Endothelial cell of umbilical vein (primary cell): ENCODE measurements at regions not wholly inside any gene's neighbourhood (a gene's known extent, or its start where the extent isn't known, plus 50 kb on each side); places are given as distances from the start of the nearest gene placed in this dataset.

Source experiments
- BruUV-seq: library from RNA; stranded (reverse); fragments of 400-500 nt; replicated peaks from 2 replicates; lab custom pipeline; 2021; lab: Mats Ljungman, UMichigan
- CTCF ChIA-PET: fragments of 300-600, 350-600 bp; sonication (Branson Sonifier 250); formaldehyde crosslinking; loops from one replicate; lab custom pipeline; 2021; ENCODE audit warnings: antibody characterized with exemption, inconsistent platforms; lab: Charles Lee
- POLR2A ChIA-PET: fragments of 300-600, 350-600 bp; sonication (Branson Sonifier 250); formaldehyde crosslinking; loops from one replicate; lab custom pipeline; 2021; ENCODE audit warnings: antibody characterized with exemption, inconsistent platforms; lab: Charles Lee
- DNase-seq: peaks from one replicate; pipeline ENCODE4 v3.0.0-alpha.2; 2011; ENCODE audit warnings: low read depth, low spot score
- FAIRE-seq: peaks from 2 replicates; lab custom pipeline; 2011; peaks lifted over from hg19 to GRCh38; lab: Jason Lieb, UNC
- H2AFZ ChIP-seq: 2 replicates; pipeline ENCODE4 v1.6.0; 2012; ENCODE audit warnings: low read depth, low read length, control low read depth, inconsistent platforms
- H3K27ac ChIP-seq: 2 replicates; pipeline ENCODE4 v1.5.1; 2011; ENCODE audit warnings: low read depth, mild to moderate bottlenecking, control low read depth, low read length, moderate library complexity; ENCODE audit not compliant: insufficient read depth
- H3K27me3 ChIP-seq, 2 experiments: 2 replicates each; pipeline versions ENCODE4 v1.6.0 to v1.6.1; 2011; ENCODE audit warnings: low read length in 2 of 2, mixed read lengths in 1 of 2; ENCODE audit not compliant: control insufficient read depth in 2 of 2, insufficient read depth in 2 of 2
- H3K36me3 ChIP-seq, 2 experiments: 2 replicates in 1 of 2; 3 replicates in 1 of 2; pipeline ENCODE4 v1.5.1; 2011; ENCODE audit warnings: low read length in 2 of 2, mild to moderate bottlenecking in 1 of 2, moderate library complexity in 1 of 2; ENCODE audit not compliant: control insufficient read depth in 2 of 2, insufficient read depth in 2 of 2; ENCODE audit errors: extremely low read depth in 1 of 2
- H3K4me1 ChIP-seq: 3 replicates; pipeline ENCODE4 v1.5.1; 2011; ENCODE audit warnings: mild to moderate bottlenecking, low read length; ENCODE audit not compliant: control insufficient read depth, insufficient read depth; ENCODE audit errors: extremely low read depth
- H3K4me2 ChIP-seq: 2 replicates; pipeline ENCODE4 v1.6.1; 2011; ENCODE audit warnings: low read length, control low read depth, mixed read lengths; ENCODE audit not compliant: insufficient read depth
- H3K4me3 ChIP-seq, 3 experiments: fragments of 200-600 bp in 1 of 3; sonication (generic), shearing (Covaris generic) in 1 of 3; replicated peaks in 1 of 3; 2 replicates each; pipeline ENCODE4 v1.5.1; 2011 to 2016; ENCODE audit warnings: control low read depth in 3 of 3, low read length in 3 of 3, mild to moderate bottlenecking in 2 of 3, inconsistent platforms in 1 of 3, low read depth in 1 of 3, moderate library complexity in 1 of 3; ENCODE audit not compliant: insufficient read depth in 1 of 3
- H3K79me2 ChIP-seq: 2 replicates; pipeline ENCODE4 v1.6.0; 2012; ENCODE audit warnings: low read length, inconsistent platforms; ENCODE audit not compliant: control insufficient read depth, insufficient read depth
- H3K9ac ChIP-seq: replicated peaks from 2 replicates; pipeline ENCODE3; 2011; ENCODE audit warnings: low read length, control low read depth; ENCODE audit not compliant: insufficient read depth; ENCODE audit errors: extremely low read depth
- H3K9me1 ChIP-seq: replicated peaks from 3 replicates; pipeline ENCODE4 v1.6.0; 2011; ENCODE audit warnings: mild to moderate bottlenecking, low read length; ENCODE audit not compliant: control insufficient read depth, insufficient read depth; ENCODE audit errors: extremely low read depth
- H3K9me3 ChIP-seq: replicated peaks from 2 replicates; pipeline ENCODE4 v1.5.1; 2012; ENCODE audit warnings: low read length, inconsistent platforms; ENCODE audit not compliant: control insufficient read depth, insufficient read depth
- H4K20me1 ChIP-seq: replicated peaks from 2 replicates; pipeline ENCODE3; 2011; ENCODE audit warnings: mild to moderate bottlenecking, low read length; ENCODE audit not compliant: control insufficient read depth, insufficient read depth; ENCODE audit errors: extremely low read depth
- CTCF ChIP-seq, 2 donors: IDR thresholded peaks; 1 replicate in 1 of 2; 2 replicates in 1 of 2; pipeline ENCODE4 v1.5.1; 2011; ENCODE audit warnings: low read length in 2 of 2, mild to moderate bottlenecking in 2 of 2, moderate library complexity in 2 of 2, control low read depth in 1 of 2, inconsistent platforms in 1 of 2, low read depth in 1 of 2; ENCODE audit not compliant: insufficient read depth in 1 of 2; ENCODE audit errors: extremely low read depth in 1 of 2
- EZH2 ChIP-seq: IDR thresholded peaks from 2 replicates; pipeline ENCODE4 v1.6.1; 2012; ENCODE audit warnings: borderline replicate concordance, low read depth, mild to moderate bottlenecking, moderate library complexity, low read length, inconsistent platforms; ENCODE audit not compliant: severe bottlenecking
- FOS ChIP-seq: IDR thresholded peaks from 2 replicates; pipeline ENCODE4 v1.6.1; 2011; ENCODE audit warnings: mild to moderate bottlenecking, low read length, moderate library complexity, borderline replicate concordance; ENCODE audit not compliant: insufficient read depth
- GATA2 ChIP-seq: IDR thresholded peaks from 2 replicates; pipeline ENCODE4 v1.7.0; 2011; ENCODE audit warnings: low read depth, mild to moderate bottlenecking, moderate library complexity, mixed read lengths, low read length; ENCODE audit not compliant: insufficient read length, insufficient read depth
- JUN ChIP-seq: IDR thresholded peaks from 2 replicates; pipeline ENCODE4 v1.6.1; 2011; ENCODE audit warnings: borderline replicate concordance, low read depth; ENCODE audit not compliant: insufficient read length, insufficient read depth
- MAX ChIP-seq: IDR thresholded peaks from 2 replicates; pipeline ENCODE4 v1.6.1; 2011; ENCODE audit not compliant: insufficient read depth, insufficient read length
- MYC ChIP-seq: IDR thresholded peaks from one replicate; pipeline ENCODE4 v1.6.1; 2011; ENCODE audit warnings: mild to moderate bottlenecking, low read depth, low read length
- POLR2A ChIP-seq: IDR thresholded peaks from 2 replicates; pipeline ENCODE4 v1.6.1; 2012; ENCODE audit warnings: low read depth, mild to moderate bottlenecking, control low read depth, low read length
- POLR2AphosphoS5 ChIP-seq: IDR thresholded peaks from 2 replicates; pipeline ENCODE4 v1.6.1; 2012; ENCODE audit warnings: low read depth, mild to moderate bottlenecking, control low read depth, low read length, moderate library complexity; ENCODE audit not compliant: insufficient read depth
- dilution Hi-C: fragments of 300-500 bp; cut with MboI; formaldehyde crosslinking; loops from one replicate; pipeline ENCODE4 v1.15.0; 2019; ENCODE audit warnings: low sequenced_read_pairs; ENCODE audit not compliant: extremely low pct_ligation_motif_present
- intact Hi-C: fragments of 100-400 bp; cut with micrococcal nuclease; formaldehyde crosslinking; loops from one replicate; pipeline ENCODE4 v1.10.0; 2022

GRCh38 chr1:228885845-228886244 lies 150.6 kb downstream of the RHOU start:
- FAIRE-seq, result no peak
- DNase-seq, result no peak
- Histone ChIP-seq H2AFZ (no peak overlapping the region), H3K27ac (no peak overlapping the region), H4K20me1 (no peaks in the 10 kb centered on the region), H3K79me2 (no peaks in the 10 kb centered on the region), H3K9me1 (no peaks in the 10 kb centered on the region), H3K4me1 (no peaks in the 10 kb centered on the region), H3K9ac (no peak overlapping the region), H3K27me3 (peaks cover 0 to 2% of the 10 kb centered on the region in 2 experiments), H3K36me3 (no peaks in the 10 kb centered on the region), H3K4me2 (no peak overlapping the region), H3K4me3 (no peak overlapping the region), H3K9me3 (no peaks in the 10 kb centered on the region)
- ChIA-PET CTCF (no interaction called here), POLR2A (no interaction called here)
- TF ChIP-seq JUN (no peak), GATA2 (no peak), FOS (no peak), MYC (no peak), CTCF (IDR thresholded peaks at IDR 0.05; ENCODE audit: extremely low read depth in 1 of 2, insufficient read depth in 1 of 2, low read depth in 1 of 2, low read length in 2 of 2) (no peak), POLR2A (no peak), MAX (no peak), EZH2 (no peak), POLR2AphosphoS5 (no peak)
- BruUV-seq, result no TSS peak
- intact Hi-C loops, result no loop called here
- dilution Hi-C loops, result no loop called here
